HG02981 (cell line): ENCODE measurements at regions not wholly inside any gene's neighbourhood (a gene's known extent, or its start where the extent isn't known, plus 50 kb on each side); places are given as distances from the start of the nearest gene placed in this dataset.
"Not testable (repeated sequence)": the region's sequence is repeated elsewhere in the genome, so short reads cannot be mapped to it uniquely, and the experiment has no call there.

Experiments used
- ATAC-seq: cut with Tn5 transposase; IDR thresholded peaks from one replicate; pipeline ENCODE4 v1.9.1; 2021; ENCODE audit warnings: mild to moderate bottlenecking, moderate library complexity; ENCODE audit not compliant: unreplicated experiment

- no peak for ATAC-seq
Observed at GRCh38 chr6:92962846-92963245, 456.5 kb downstream of the EPHA7 start.

GRCh38 chr6:92952111-92952510, 467.2 kb downstream of the EPHA7 start:
- ATAC-seq: not testable (repeated sequence)

GRCh38 chr6:92945799-92946198, 473.6 kb downstream of the EPHA7 start:
- no peak for ATAC-seq

GRCh38 chr6:92944132-92944531, 475.2 kb downstream of the EPHA7 start:
- no peak for ATAC-seq

- ATAC-seq: no peak
Observed at GRCh38 chr6:92942549-92942948, 476.8 kb downstream of the EPHA7 start.

GRCh38 chr6:92934625-92935024, 484.7 kb downstream of the EPHA7 start:
- no peak for ATAC-seq

GRCh38 chr6:92930171-92930570, 489.2 kb downstream of the EPHA7 start:
- no peak for ATAC-seq

- no peak for ATAC-seq
Observed at GRCh38 chr6:92922216-92922806, 497.0 kb downstream of the EPHA7 start.

GRCh38 chr6:92915466-92915865, 503.9 kb downstream of the EPHA7 start:
- ATAC-seq: no peak

GRCh38 chr6:92911301-92911700, 508.1 kb downstream of the EPHA7 start:
- ATAC-seq: no peak

- ATAC-seq: no peak
Observed at GRCh38 chr6:92910646-92911045, 508.7 kb downstream of the EPHA7 start.

GRCh38 chr6:92906385-92906784, 513.0 kb downstream of the EPHA7 start:
- ATAC-seq: no peak

GRCh38 chr6:92893741-92894140, 525.6 kb downstream of the EPHA7 start:
- ATAC-seq: no peak

- ATAC-seq: no peak
Observed at GRCh38 chr6:92892626-92893170, 526.7 kb downstream of the EPHA7 start.

- no peak for ATAC-seq
Observed at GRCh38 chr6:92888316-92888715, 531.0 kb downstream of the EPHA7 start.

GRCh38 chr6:92887871-92888270, 531.5 kb downstream of the EPHA7 start:
- ATAC-seq: no peak

GRCh38 chr6:92879526-92879925, 539.8 kb downstream of the EPHA7 start:
- ATAC-seq: no peak

GRCh38 chr6:92864966-92865555, 554.3 kb downstream of the EPHA7 start:
- no peak for ATAC-seq

GRCh38 chr6:92849636-92850035, 569.7 kb downstream of the EPHA7 start:
- ATAC-seq: no peak

GRCh38 chr6:92848901-92849300, 570.5 kb downstream of the EPHA7 start:
- ATAC-seq: no peak

GRCh38 chr6:92848459-92848858, 570.9 kb downstream of the EPHA7 start:
- ATAC-seq: no peak

GRCh38 chr6:92847988-92848387, 571.4 kb downstream of the EPHA7 start:
- ATAC-seq: no peak
